Muscle layer of colon (tissue), 2 donors: ENCODE measurements at regions not wholly inside any gene's neighbourhood (a gene's known extent, or its start where the extent isn't known, plus 50 kb on each side); places are given as distances from the start of the nearest gene placed in this dataset.
"Not testable (repeated sequence)": the region's sequence is repeated elsewhere in the genome, so short reads cannot be mapped to it uniquely, and the experiment has no call there.

ENCODE experiments used
- H3K27ac ChIP-seq: one replicate; pipeline ENCODE4 v1.7.0; 2013; ENCODE audit warnings: low read depth, mild to moderate bottlenecking, low read length, moderate library complexity
- H3K27me3 ChIP-seq, 2 donors: one replicate each; pipeline ENCODE4 v1.7.0; 2013; ENCODE audit warnings: low read length in 2 of 2, mild to moderate bottlenecking in 2 of 2; ENCODE audit not compliant: insufficient read depth in 2 of 2, control insufficient read depth in 1 of 2
- H3K36me3 ChIP-seq: one replicate; pipeline ENCODE4 v1.7.0; 2013; ENCODE audit warnings: mild to moderate bottlenecking, low read length; ENCODE audit not compliant: insufficient read depth
- H3K4me1 ChIP-seq: one replicate; pipeline ENCODE4 v1.7.0; 2013; ENCODE audit warnings: mild to moderate bottlenecking, low read length; ENCODE audit not compliant: insufficient read depth
- H3K4me3 ChIP-seq, 2 donors: one replicate each; pipeline ENCODE4 v1.7.0; 2013; ENCODE audit warnings: low read length in 2 of 2, low read depth in 1 of 2, mild to moderate bottlenecking in 1 of 2, moderate library complexity in 1 of 2
- H3K9ac ChIP-seq: one replicate; pipeline ENCODE4 v1.7.0; 2013; ENCODE audit warnings: low read length
- H3K9me3 ChIP-seq: one replicate; pipeline ENCODE4 v1.7.0; 2013; ENCODE audit warnings: mild to moderate bottlenecking, low read length
- donor health status: abdominal sarcoma.
- donor health status: Adenocarcinoma of cecum.

GRCh38 chr7:15143936-15144335 is 241.4 kb upstream of the DGKB start:
- Histone ChIP-seq H3K36me3 (no peaks in the 10 kb centered on the region), H3K4me3 (no peak overlapping the region), H3K27me3 (no peaks in the 10 kb centered on the region), H3K9me3 (no peaks in the 10 kb centered on the region), H3K4me1 (no peaks in the 10 kb centered on the region), H3K9ac (no peak overlapping the region), H3K27ac (no peak overlapping the region)

GRCh38 chr7:15143121-15143520 is 240.6 kb upstream of the DGKB start:
- H3K4me3 ChIP-seq, result no peak overlapping the region
- H3K9me3 ChIP-seq, result no peaks in the 10 kb centered on the region
- no peak overlapping the region for H3K9ac ChIP-seq
- no peaks in the 10 kb centered on the region for H3K36me3 ChIP-seq
- no peak overlapping the region for H3K27ac ChIP-seq
- no peaks in the 10 kb centered on the region for H3K27me3 ChIP-seq
- H3K4me1 ChIP-seq, result no peaks in the 10 kb centered on the region

GRCh38 chr7:15140431-15140830 is 237.9 kb upstream of the DGKB start:
- H3K27ac ChIP-seq, result no peak overlapping the region
- H3K4me3 ChIP-seq, result no peak overlapping the region
- H3K9me3 ChIP-seq, result no peaks in the 10 kb centered on the region
- no peaks in the 10 kb centered on the region for H3K4me1 ChIP-seq
- no peak overlapping the region for H3K9ac ChIP-seq
- no peaks in the 10 kb centered on the region for H3K27me3 ChIP-seq
- H3K36me3 ChIP-seq, result no peaks in the 10 kb centered on the region

DNA sequence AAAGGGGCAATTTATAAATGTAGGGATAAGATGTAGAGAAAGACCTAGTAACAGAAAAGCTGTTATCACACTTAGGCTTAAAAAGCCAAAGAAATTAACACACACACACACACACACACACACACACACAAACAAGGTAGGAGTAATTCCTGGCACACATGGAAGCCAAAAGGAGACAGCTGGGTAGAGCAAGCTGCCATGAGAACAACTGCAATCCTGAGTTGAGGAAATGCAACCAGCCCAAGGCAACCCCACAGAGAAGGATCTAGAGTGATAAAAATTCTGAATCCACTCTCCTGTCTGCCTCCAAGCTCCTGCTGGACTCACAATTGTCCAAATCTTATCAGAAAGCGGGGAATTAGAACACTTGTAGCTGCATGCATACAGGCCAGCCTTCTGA is 229.1 kb upstream of the DGKB start:
- no peak overlapping the region for H3K9ac ChIP-seq
- H3K4me3 ChIP-seq, result no peak overlapping the region
- no peaks in the 10 kb centered on the region for H3K4me1 ChIP-seq
- no peak overlapping the region for H3K27ac ChIP-seq
- no peaks in the 10 kb centered on the region for H3K36me3 ChIP-seq
- no peaks in the 10 kb centered on the region for H3K27me3 ChIP-seq
- no peaks in the 10 kb centered on the region for H3K9me3 ChIP-seq

DNA sequence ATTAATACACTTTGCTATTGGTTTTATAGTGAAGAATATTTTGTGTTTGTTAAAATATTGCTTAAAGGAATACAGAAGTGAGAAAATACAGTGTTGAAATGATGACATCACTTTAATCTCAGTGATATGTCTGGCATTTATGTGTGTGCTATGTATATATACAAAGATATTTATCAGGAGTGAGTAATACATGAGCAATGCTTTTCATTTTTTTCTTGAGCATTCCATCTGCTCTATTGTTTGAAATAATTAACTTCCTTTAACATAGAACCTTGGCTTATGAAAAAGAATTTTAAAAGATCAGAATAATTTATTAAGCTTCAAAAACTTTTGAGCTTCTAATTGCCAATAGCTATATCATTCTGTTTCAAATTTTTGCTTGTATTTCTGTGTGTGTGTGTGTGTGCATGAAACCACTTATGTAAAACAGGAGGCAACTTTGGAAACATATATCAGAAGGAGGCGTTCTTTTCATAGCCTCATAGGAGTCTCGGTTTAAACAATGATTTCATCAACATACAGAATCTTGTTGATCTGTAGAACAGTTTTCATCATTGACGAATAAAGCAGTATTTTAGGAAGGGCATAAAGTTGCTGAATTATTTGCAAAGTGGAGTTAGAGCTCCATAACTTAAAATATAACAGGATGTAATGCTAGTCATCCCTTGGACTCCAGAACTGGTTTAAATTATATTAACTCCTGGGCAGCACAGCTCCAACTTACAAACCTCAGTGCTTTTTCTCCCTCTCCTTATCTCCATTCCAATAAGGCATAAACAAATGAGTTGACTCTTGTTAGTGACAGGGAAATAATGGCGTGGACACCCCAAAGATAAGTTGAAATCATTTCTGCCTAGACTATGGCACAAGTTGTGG is 228.4 kb upstream of the DGKB start:
- Histone ChIP-seq H3K36me3 (no peaks in the 10 kb centered on the region), H3K9me3 (no peaks in the 10 kb centered on the region), H3K4me3 (no peak overlapping the region), H3K9ac (no peak overlapping the region), H3K4me1 (no peaks in the 10 kb centered on the region), H3K27me3 (no peaks in the 10 kb centered on the region), H3K27ac (no peak overlapping the region)

- Histone ChIP-seq H3K27ac (no peak overlapping the region), H3K4me3 (no peak overlapping the region), H3K27me3 (no peaks in the 10 kb centered on the region), H3K36me3 (no peaks in the 10 kb centered on the region), H3K9me3 (no peaks in the 10 kb centered on the region), H3K4me1 (no peaks in the 10 kb centered on the region), H3K9ac (no peak overlapping the region)
Observed at GRCh38 chr7:15128716-15129115, 226.2 kb upstream of the DGKB start.

GRCh38 chr7:15126653-15127052 is 224.1 kb upstream of the DGKB start:
- H3K27ac ChIP-seq, H3K9ac ChIP-seq, H3K36me3 ChIP-seq, H3K27me3 ChIP-seq, H3K9me3 ChIP-seq, H3K4me1 ChIP-seq, H3K4me3 ChIP-seq: not testable (repeated sequence)

DNA sequence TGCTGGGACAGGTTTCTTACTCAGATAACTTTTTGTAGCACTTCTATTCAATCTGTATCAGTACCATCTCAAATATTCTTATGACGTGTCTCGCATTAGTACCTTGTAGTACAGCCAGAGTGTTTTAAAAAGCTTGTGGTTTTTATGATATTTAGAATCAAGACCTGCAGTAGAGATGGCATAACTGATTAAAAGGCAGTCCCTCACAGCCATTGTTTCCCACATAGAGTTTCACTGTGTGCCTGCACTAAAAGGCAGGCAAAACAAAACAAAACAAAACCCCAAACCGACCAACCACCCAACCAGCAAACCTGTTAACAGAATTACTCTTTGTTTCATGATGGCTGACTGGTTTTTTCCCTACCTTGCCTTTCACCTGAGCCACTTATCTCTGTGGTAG is 221.3 kb upstream of the DGKB start:
- H3K4me1 ChIP-seq, result no peaks in the 10 kb centered on the region
- no peaks in the 10 kb centered on the region for H3K9me3 ChIP-seq
- no peak overlapping the region for H3K9ac ChIP-seq
- H3K27ac ChIP-seq, result no peak overlapping the region
- H3K4me3 ChIP-seq, result no peak overlapping the region
- H3K36me3 ChIP-seq, result no peaks in the 10 kb centered on the region
- no peaks in the 10 kb centered on the region for H3K27me3 ChIP-seq

DNA sequence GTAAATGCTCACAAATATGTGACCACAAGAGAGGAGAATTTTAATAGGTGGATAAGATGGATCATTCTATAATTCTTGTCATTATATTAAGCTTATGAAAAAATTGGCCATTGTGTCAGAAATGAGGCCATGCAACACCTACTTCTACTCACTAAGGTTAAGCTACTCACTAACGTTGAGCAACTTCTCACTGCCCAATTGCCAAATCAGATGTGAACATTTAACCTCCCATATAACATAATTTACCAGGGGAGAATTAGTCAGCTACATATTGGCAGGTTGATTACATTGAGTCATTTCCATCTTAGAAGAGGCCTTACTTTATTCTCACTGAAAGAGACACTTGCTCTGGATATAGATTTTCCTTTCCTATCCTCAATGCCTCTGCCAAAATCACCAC is 211.2 kb upstream of the DGKB start:
- no peak overlapping the region for H3K4me3 ChIP-seq
- H3K36me3 ChIP-seq, result no peaks in the 10 kb centered on the region
- no peaks in the 10 kb centered on the region for H3K9me3 ChIP-seq
- H3K27ac ChIP-seq, result no peak overlapping the region
- H3K27me3 ChIP-seq, result no peaks in the 10 kb centered on the region
- no peak overlapping the region for H3K9ac ChIP-seq
- H3K4me1 ChIP-seq, result no peaks in the 10 kb centered on the region

DNA sequence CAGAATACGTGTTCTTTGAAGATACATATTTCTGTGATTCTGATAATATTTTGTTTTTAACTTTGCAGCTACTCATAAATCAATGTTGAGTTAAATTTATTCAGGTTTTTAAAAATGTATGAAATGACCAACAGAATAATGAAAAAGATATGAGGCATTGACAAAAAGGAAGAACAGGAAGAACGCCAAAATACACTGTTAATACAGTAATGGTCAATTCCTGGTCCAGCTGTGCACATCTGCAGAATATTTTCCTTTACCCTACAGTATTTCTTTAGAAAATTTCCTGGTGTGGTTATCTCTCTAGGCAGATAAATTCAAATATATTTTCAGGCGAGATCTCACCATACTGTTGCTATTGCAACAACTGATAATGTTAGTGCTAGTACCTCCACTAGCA is 203.2 kb upstream of the DGKB start:
- H3K27ac ChIP-seq, result no peak overlapping the region
- no peak overlapping the region for H3K9ac ChIP-seq
- peaks cover 3% of the 10 kb centered on the region for H3K4me1 ChIP-seq
- H3K27me3 ChIP-seq, result no peaks in the 10 kb centered on the region
- no peak overlapping the region for H3K4me3 ChIP-seq
- H3K9me3 ChIP-seq, result no peaks in the 10 kb centered on the region
- no peaks in the 10 kb centered on the region for H3K36me3 ChIP-seq

DNA sequence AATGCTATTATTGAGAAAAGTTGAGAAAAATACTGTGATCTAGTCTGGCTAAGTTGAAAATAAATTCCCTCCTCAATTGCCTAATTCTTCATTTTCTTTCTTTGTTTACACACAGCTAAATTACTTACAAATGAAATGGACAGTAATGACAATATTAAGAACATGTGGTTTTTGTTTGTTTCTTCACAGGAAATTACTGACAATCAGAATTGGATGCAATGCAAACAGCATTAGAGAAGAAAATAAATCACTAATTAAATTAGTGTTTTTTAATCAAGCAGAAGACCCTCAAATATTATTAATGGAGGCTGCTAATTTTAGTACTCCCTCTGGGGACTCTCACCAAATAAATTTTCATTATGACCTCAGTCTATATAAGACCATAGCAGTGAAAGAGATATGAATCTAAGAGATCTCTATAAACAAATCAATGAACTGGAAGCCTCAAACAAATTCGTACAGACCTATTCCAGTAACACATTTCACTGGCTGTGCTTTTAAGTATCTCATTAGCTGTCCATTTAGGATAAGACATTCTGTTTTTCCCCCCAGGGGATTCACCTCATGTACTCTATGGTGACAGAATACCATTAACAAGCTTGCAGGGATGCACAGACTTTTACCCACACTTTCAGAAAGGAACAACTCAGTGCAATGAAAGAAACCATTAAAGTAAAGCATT is 202.0 kb upstream of the DGKB start:
- H3K4me3 ChIP-seq, result no peak overlapping the region
- H3K4me1 ChIP-seq, result peaks cover 3% of the 10 kb centered on the region
- no peaks in the 10 kb centered on the region for H3K36me3 ChIP-seq
- H3K27ac ChIP-seq, result no peak overlapping the region
- no peaks in the 10 kb centered on the region for H3K27me3 ChIP-seq
- H3K9me3 ChIP-seq, result no peaks in the 10 kb centered on the region
- no peak overlapping the region for H3K9ac ChIP-seq

GRCh38 chr7:15099074-15099473 is 196.5 kb upstream of the DGKB start:
- no peaks in the 10 kb centered on the region for H3K36me3 ChIP-seq
- no peaks in the 10 kb centered on the region for H3K27me3 ChIP-seq
- no peak overlapping the region for H3K9ac ChIP-seq
- H3K4me3 ChIP-seq, result no peak overlapping the region
- H3K9me3 ChIP-seq, result no peaks in the 10 kb centered on the region
- H3K4me1 ChIP-seq, result no peaks in the 10 kb centered on the region
- no peak overlapping the region for H3K27ac ChIP-seq
